Stimulated activated CD8-positive, alpha-beta memory T cell treated with anti-CD3 and anti-CD28 coated beads, Interleukin-7, amount 100 ng/mL, for 24 hours (primary cell): ENCODE measurements at regions not wholly inside any gene's neighbourhood (a gene's known extent, or its start where the extent isn't known, plus 50 kb on each side); places are given as distances from the start of the nearest gene placed in this dataset.
"Not testable (repeated sequence)": the region's sequence is repeated elsewhere in the genome, so short reads cannot be mapped to it uniquely, and the experiment has no call there.

ENCODE experiments used
- DNase-seq: peaks from one replicate; pipeline ENCODE4 v3.0.0-alpha.2; 2020; ENCODE audit warnings: low read depth

- no peak for DNase-seq
Measured at GRCh38 chr2:234189786-234190300, 139.3 kb downstream of the SPP2 start.

- no peak for DNase-seq
Measured at GRCh38 chr2:234189230-234189629, 138.7 kb downstream of the SPP2 start.

GRCh38 chr2:234187646-234188174, 137.2 kb downstream of the SPP2 start:
- no peak for DNase-seq

- DNase-seq: no peak
Measured at GRCh38 chr2:234181121-234181520, 130.6 kb downstream of the SPP2 start.

- no peak for DNase-seq
Measured at GRCh38 chr2:234179031-234179363, 128.5 kb downstream of the SPP2 start.

GRCh38 chr2:234178330-234179030, 128.0 kb downstream of the SPP2 start:
- DNase-seq: no peak

GRCh38 chr2:234175649-234176048, 125.1 kb downstream of the SPP2 start:
- no peak for DNase-seq

GRCh38 chr2:234174742-234175141, 124.2 kb downstream of the SPP2 start:
- DNase-seq: no peak

GRCh38 chr2:234172532-234172931, 122.0 kb downstream of the SPP2 start:
- no peak for DNase-seq

- no peak for DNase-seq
Measured at GRCh38 chr2:234172066-234172465, 121.6 kb downstream of the SPP2 start.

GRCh38 chr2:234171666-234172065, 121.2 kb downstream of the SPP2 start:
- DNase-seq: no peak

- no peak for DNase-seq
Measured at GRCh38 chr2:234169674-234170073, 119.2 kb downstream of the SPP2 start.

GRCh38 chr2:234168605-234169570, 118.4 kb downstream of the SPP2 start:
- not testable (repeated sequence) for DNase-seq

- DNase-seq: no peak
Measured at GRCh38 chr2:234166531-234166930, 116.0 kb downstream of the SPP2 start.

- DNase-seq: no peak
Measured at GRCh38 chr2:234165421-234165820, 114.9 kb downstream of the SPP2 start.

GRCh38 chr2:234164493-234165413, 114.3 kb downstream of the SPP2 start:
- DNase-seq: no peak

- no peak for DNase-seq
Measured at GRCh38 chr2:234163510-234164045, 113.1 kb downstream of the SPP2 start.

GRCh38 chr2:234162861-234163260, 112.4 kb downstream of the SPP2 start:
- no peak for DNase-seq

GRCh38 chr2:234161932-234162331, 111.4 kb downstream of the SPP2 start:
- DNase-seq: no peak

- no peak for DNase-seq
Measured at GRCh38 chr2:234158812-234159211, 108.3 kb downstream of the SPP2 start.

- DNase-seq: no peak
Measured at GRCh38 chr2:234157817-234158588, 107.5 kb downstream of the SPP2 start.
